Spleen (tissue), 11 donors: ENCODE measurements at regions not wholly inside any gene's neighbourhood (a gene's known extent, or its start where the extent isn't known, plus 50 kb on each side); places are given as distances from the start of the nearest gene placed in this dataset.

Experiments
- DNase-seq: peaks from one replicate; pipeline ENCODE4 v3.0.0-alpha.2; 2020
- H3K27ac ChIP-seq, 8 donors: fragments of 200-600 bp; sonication (generic) in 7 of 8; 1 replicate in 4 of 8; 2 replicates in 4 of 8; pipeline versions ENCODE4 v1.5.0 to v1.8.0; 2016 to 2021; ENCODE audit warnings: inconsistent platforms in 4 of 8, mild to moderate bottlenecking in 4 of 8, moderate library complexity in 1 of 8
- H3K27me3 ChIP-seq, 7 donors: fragments of 200-600 bp; sonication (generic) in 6 of 7; replicated peaks in 1 of 7; 1 replicate in 4 of 7; 2 replicates in 3 of 7; pipeline versions ENCODE4 v1.5.0 to v1.8.0; 2016 to 2021; ENCODE audit warnings: inconsistent platforms in 3 of 7, mild to moderate bottlenecking in 1 of 7
- H3K36me3 ChIP-seq, 6 donors: fragments of 200-600 bp; sonication (generic) in 5 of 6; 1 replicate in 4 of 6; 2 replicates in 2 of 6; pipeline versions ENCODE4 v1.5.0 to v1.8.0; 2016 to 2021; ENCODE audit warnings: inconsistent platforms in 2 of 6
- H3K4me1 ChIP-seq, 6 donors: fragments of 200-600 bp; sonication (generic) in 5 of 6; 1 replicate in 3 of 6; 2 replicates in 3 of 6; pipeline versions ENCODE4 v1.5.0 to v1.8.0; 2016 to 2021; ENCODE audit warnings: inconsistent platforms in 3 of 6
- H3K4me3 ChIP-seq, 8 donors: fragments of 200-600 bp; sonication (generic) in 7 of 8; 1 replicate in 4 of 8; 2 replicates in 4 of 8; pipeline versions ENCODE4 v1.5.0 to v1.8.0; 2016 to 2021; ENCODE audit warnings: inconsistent platforms in 4 of 8, mild to moderate bottlenecking in 4 of 8, moderate library complexity in 2 of 8
- H3K9me3 ChIP-seq, 8 donors: fragments of 200-600 bp; sonication (generic) in 7 of 8; 1 replicate in 4 of 8; 2 replicates in 4 of 8; pipeline versions ENCODE4 v1.5.0 to v1.8.0; 2016 to 2021; ENCODE audit warnings: inconsistent platforms in 4 of 8
- POLR2A ChIP-seq, 3 donors: fragments of 450-650 bp; IDR thresholded peaks; one replicate each; pipeline ENCODE4 v1.5.1; 2017; ENCODE audit warnings: antibody characterized with exemption in 3 of 3, mild to moderate bottlenecking in 1 of 3
- POLR2AphosphoS5 ChIP-seq, 3 donors: sonication (generic); formaldehyde crosslinking; IDR thresholded peaks; one replicate each; pipeline ENCODE4 v1.5.1; 2017; ENCODE audit warnings: antibody characterized with exemption in 3 of 3
- WGBS, 5 donors: extraction: QIAGEN DNeasy Blood & Tissue Kit in 3 of 5; methylation state at CpG; one replicate each; pipeline versions ENCODE4 v1.1.5 to v1.1.7; 2013 to 2018; 5-methylcytosine and 5-hydroxymethylcytosine counted together
- intact Hi-C: fragments of 100-400 bp; cut with DNase I; formaldehyde crosslinking; loops from one replicate; pipeline ENCODE4 v1.15.0; 2023; ENCODE audit warnings: low total_unique reads
- TF ChIP-seq, protein P1 (sequence below), 11 experiments: fragments of 200-600 bp in 7 of 11; fragments of 450-650 bp in 4 of 11; sonication (generic) in 4 of 11; IDR thresholded peaks in 8 of 11; conservative IDR thresholded peaks in 3 of 11; 1 replicate in 7 of 11; 2 replicates in 4 of 11; pipeline versions ENCODE4 v1.4.0 to v1.8.0; 2016 to 2021; ENCODE audit warnings: antibody characterized with exemption in 11 of 11, inconsistent platforms in 4 of 11, mild to moderate bottlenecking in 1 of 11
- donor health status: healthy with polysubstance abuse.
- donor health status: DM: no; HTN: no; CAD: no; lungs with moderate emphysema.
- donor health status: DM: no; HTN: no; CAD: no.
- donor health status: Bipolar disorder and iron deficiency.
- donor health status: healthy.
- donor health status: DM: no; HTN: no; CAD: no.
- donor health status: DM: yes; HTN: yes; CAD: no.

DNA sequence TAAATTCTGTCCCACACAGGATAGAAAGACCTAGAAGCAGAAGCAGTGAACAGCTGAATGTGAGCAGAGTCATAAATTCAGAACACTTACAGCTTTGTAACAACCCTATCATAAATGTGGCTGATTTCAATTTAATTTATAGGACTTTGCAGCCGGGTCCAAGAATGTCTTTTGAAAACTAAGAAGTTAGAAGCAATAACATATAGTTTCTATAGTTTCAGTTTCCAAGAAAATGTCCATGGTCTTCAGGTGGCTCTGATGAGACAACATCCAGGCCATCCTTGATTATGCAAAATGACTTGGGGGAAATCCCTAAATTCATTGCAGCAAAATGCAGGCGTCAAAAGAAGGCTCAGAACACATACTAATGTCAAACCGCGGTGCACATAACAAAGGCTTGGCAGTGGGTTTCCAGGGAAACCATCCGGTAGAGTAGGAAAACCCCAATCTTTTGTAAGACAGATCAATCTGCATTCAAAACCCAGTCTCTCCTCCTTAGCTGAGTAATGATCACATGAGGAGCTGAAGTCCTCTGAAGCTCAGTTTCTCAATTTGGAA, 442.2 kb upstream of the ID2 start:
- Histone ChIP-seq H3K4me3 (no peak overlapping the region), H3K27me3 (no peaks in the 10 kb centered on the region), H3K9me3 (peaks cover 0 to 14% (median 4%) of the 10 kb centered on the region in 8 donors), H3K4me1 (peaks cover 0 to 34% (median 15%) of the 10 kb centered on the region in 6 donors), H3K27ac (no peak overlapping the region), H3K36me3 (no peaks in the 10 kb centered on the region)
- TF ChIP-seq POLR2AphosphoS5 (IDR thresholded peaks at IDR 0.05) (no peak), POLR2A (IDR thresholded peaks at IDR 0.05) (no peak)
- TF ChIP-seq, protein P1, sequence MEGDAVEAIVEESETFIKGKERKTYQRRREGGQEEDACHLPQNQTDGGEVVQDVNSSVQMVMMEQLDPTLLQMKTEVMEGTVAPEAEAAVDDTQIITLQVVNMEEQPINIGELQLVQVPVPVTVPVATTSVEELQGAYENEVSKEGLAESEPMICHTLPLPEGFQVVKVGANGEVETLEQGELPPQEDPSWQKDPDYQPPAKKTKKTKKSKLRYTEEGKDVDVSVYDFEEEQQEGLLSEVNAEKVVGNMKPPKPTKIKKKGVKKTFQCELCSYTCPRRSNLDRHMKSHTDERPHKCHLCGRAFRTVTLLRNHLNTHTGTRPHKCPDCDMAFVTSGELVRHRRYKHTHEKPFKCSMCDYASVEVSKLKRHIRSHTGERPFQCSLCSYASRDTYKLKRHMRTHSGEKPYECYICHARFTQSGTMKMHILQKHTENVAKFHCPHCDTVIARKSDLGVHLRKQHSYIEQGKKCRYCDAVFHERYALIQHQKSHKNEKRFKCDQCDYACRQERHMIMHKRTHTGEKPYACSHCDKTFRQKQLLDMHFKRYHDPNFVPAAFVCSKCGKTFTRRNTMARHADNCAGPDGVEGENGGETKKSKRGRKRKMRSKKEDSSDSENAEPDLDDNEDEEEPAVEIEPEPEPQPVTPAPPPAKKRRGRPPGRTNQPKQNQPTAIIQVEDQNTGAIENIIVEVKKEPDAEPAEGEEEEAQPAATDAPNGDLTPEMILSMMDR (IDR thresholded peaks at IDR 0.05 in 8 of 11, conservative IDR thresholded peaks at IDR 0.05 in 3 of 11), result no peak
- 27 to 52% (median 42%) methylated on average over 5 of the region's 5 CpGs for WGBS, 5 donors
- DNase-seq, result no peak
- intact Hi-C loops, result no loop called here

DNA sequence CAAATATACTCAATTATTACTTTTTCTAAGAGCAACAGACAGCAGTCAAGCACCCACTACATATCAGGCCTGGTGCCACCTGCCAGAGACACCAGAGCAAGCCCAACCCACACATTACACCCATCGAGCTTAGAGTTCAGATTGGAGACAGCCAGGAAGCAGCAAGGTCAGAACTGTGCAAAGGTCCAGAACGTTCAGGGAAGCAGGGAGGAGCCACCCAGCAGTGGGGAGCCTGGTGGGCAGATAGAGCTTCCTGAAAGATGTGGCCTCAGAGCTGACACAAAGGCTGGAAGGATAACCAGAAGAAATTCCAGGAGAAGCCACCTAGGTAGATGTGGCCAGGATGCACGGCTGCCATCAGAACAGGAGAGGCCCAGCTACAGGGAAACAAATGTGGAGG, 440.5 kb upstream of the ID2 start:
- Histone ChIP-seq H3K4me1 (peaks cover 0 to 24% (median 11%) of the 10 kb centered on the region in 6 donors), H3K36me3 (no peaks in the 10 kb centered on the region), H3K9me3 (peaks cover 0 to 30% (median 16%) of the 10 kb centered on the region in 8 donors), H3K27me3 (no peaks in the 10 kb centered on the region), H3K4me3 (no peak overlapping the region), H3K27ac (no peak overlapping the region)
- TF ChIP-seq POLR2A (IDR thresholded peaks at IDR 0.05) (no peak), POLR2AphosphoS5 (IDR thresholded peaks at IDR 0.05) (no peak)
- TF ChIP-seq, protein P1 (IDR thresholded peaks at IDR 0.05 in 8 of 11, conservative IDR thresholded peaks at IDR 0.05 in 3 of 11), result no peak
- WGBS, 5 donors, result 39 to 49% (median 45%) methylated on average over 3 of the region's 3 CpGs
- DNase-seq, result no peak
- intact Hi-C loops, result no loop called here

DNA sequence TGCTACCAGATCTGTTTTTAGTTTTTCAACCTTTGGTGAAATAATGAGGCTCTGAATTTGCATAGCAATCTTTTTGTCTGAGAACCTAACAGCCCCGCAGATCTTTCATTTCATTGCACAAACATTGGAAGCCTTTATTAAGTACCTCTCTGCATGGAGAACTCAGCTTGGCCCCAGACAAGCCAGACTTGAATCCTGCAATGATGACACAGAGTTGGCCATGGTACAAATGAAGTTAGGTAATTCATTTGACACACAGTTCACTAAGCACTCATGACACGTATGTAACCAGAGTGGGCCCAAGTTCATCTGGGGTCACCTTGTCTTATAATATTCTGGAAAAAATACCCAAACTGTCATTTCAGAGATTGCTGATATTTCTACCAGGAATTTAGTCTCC, 439.1 kb upstream of the ID2 start:
- peaks cover 0 to 37% (median 20%) of the 10 kb centered on the region in 8 donors for H3K9me3 ChIP-seq
- intact Hi-C loops, result no loop called here
- 60 to 85% (median 75%) methylated on average over 2 of the region's 2 CpGs for WGBS, 5 donors
- no peak overlapping the region for H3K27ac ChIP-seq
- no peak overlapping the region for H3K4me3 ChIP-seq
- no peaks in the 10 kb centered on the region for H3K27me3 ChIP-seq
- TF ChIP-seq, protein P1 (IDR thresholded peaks at IDR 0.05 in 8 of 11, conservative IDR thresholded peaks at IDR 0.05 in 3 of 11), result no peak
- no peak for TF ChIP-seq POLR2AphosphoS5 (IDR thresholded peaks at IDR 0.05)
- no peak for TF ChIP-seq POLR2A (IDR thresholded peaks at IDR 0.05)
- H3K4me1 ChIP-seq, result peaks cover 0 to 24% (median 11%) of the 10 kb centered on the region in 6 donors
- DNase-seq, result no peak
- no peaks in the 10 kb centered on the region for H3K36me3 ChIP-seq

DNA sequence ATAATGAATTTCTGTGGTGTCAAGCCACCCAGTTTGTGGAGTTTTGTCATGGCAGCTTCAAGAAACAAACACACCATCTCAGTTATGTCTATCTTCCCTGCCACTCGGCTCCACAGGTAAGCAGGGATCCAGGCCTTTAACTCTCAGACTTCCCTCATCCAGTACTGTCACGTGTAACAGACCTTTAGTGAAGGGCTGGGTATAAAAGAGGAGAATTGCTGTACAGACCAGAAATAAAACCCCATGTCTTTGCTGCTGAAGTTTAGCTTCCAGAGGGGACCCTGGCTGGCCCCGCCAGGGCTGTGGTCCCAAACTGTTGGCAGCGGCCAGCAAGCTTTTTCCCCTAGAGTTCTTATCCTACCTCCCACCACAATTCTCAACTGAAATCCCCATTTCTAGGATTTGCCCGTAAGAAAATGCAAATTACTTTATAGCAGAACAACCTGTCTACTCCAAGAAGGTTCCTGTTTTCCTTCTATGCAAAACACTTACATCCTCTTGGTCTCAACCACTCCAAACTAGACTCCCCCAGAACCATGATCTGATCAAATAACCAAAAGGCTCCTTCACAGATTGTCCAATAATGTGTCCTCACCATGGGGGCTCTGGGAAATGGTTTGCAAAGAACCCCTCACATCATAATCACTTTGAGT, 438.0 kb upstream of the ID2 start:
- TF ChIP-seq, protein P1 (IDR thresholded peaks at IDR 0.05 in 8 of 11, conservative IDR thresholded peaks at IDR 0.05 in 3 of 11), result no peak
- TF ChIP-seq POLR2A (IDR thresholded peaks at IDR 0.05) (no peak), POLR2AphosphoS5 (IDR thresholded peaks at IDR 0.05) (no peak)
- WGBS, 5 donors, result 77 to 94% (median 84%) methylated on average over 5 of the region's 5 CpGs
- Histone ChIP-seq H3K4me3 (no peak overlapping the region), H3K9me3 (peaks cover 0 to 37% (median 20%) of the 10 kb centered on the region in 8 donors), H3K27me3 (no peaks in the 10 kb centered on the region), H3K36me3 (no peaks in the 10 kb centered on the region), H3K4me1 (peaks cover 0 to 15% (median 3%) of the 10 kb centered on the region in 6 donors), H3K27ac (no peak overlapping the region)
- DNase-seq, result no peak
- intact Hi-C loops, result no loop called here
